Motor neuron (in vitro differentiated cells): ENCODE measurements at regions not wholly inside any gene's neighbourhood (a gene's known extent, or its start where the extent isn't known, plus 50 kb on each side); places are given as distances from the start of the nearest gene placed in this dataset.

Experiments used
- ATAC-seq, 8 experiments: fragments of 200-7000 bp; cut with Tn5 transposase; replicated peaks in 6 of 8; 2 replicates each; pipeline ENCODE4 v1.8.0; 2021; ENCODE audit warnings: mild to moderate bottlenecking in 8 of 8, moderate library complexity in 8 of 8
- H3K27ac ChIP-seq, 2 donors: fragments of 250-450 bp; sonication (Bioruptor Pico); 2 replicates each; pipeline ENCODE4 v1.9.0; 2021; ENCODE audit warnings: antibody characterized with exemption in 2 of 2, mild to moderate bottlenecking in 2 of 2, moderate library complexity in 1 of 2
- H3K4me1 ChIP-seq, 2 donors: fragments of 250-450 bp; sonication (Bioruptor Pico); replicated peaks in 1 of 2; 2 replicates each; pipeline ENCODE4 v1.6.1; 2021; ENCODE audit warnings: antibody characterized with exemption in 2 of 2, mild to moderate bottlenecking in 2 of 2, moderate library complexity in 1 of 2
- H3K4me3 ChIP-seq, 5 donors: fragments of 250-450 bp; sonication (Bioruptor Pico); 2 replicates each; pipeline ENCODE4 v1.9.0; 2021; ENCODE audit warnings: antibody characterized with exemption in 5 of 5, mild to moderate bottlenecking in 5 of 5, moderate library complexity in 4 of 5
- WGBS, 10 experiments: fragments of 450-650 bp; shearing (Covaris generic); methylation state at CpG; one replicate each; pipeline ENCODE4 v1.0.0; 2022; 5-methylcytosine and 5-hydroxymethylcytosine counted together
- in situ Hi-C, 9 experiments: fragments of 400-800 bp; cut with MboI; loops; one replicate each; pipeline ENCODE4 v1.15.0; 2021; ENCODE audit warnings: low sequenced_read_pairs in 9 of 9, low pct_unique_long_range_greater_than_20kb in 2 of 9; ENCODE audit not compliant: unreplicated experiment in 9 of 9

DNA sequence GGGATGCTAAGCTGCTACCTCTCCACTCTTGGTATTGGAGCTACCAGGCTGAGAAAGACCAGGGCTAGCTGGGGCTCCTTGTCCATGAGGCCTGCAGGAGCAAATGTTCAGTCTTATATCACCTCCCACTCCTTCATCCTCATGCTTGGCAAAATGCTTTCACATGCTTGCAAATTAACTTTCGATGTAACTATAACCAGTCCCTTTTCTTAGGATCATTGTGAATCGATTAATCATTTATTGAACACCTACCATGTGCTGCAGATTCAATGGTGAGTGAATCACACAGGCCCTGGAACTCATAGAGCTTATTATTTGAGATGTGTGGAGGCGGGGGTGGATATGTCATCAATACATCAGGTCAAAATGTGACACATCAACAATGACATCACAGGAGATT, 138.6 kb downstream of the EMX2 start:
- 50 to 100% (median 80%) methylated on average over 1 to 3 of the region's 3 CpGs; no CpG with 5 or more reads in 5 of the 10 experiments for WGBS, 10 experiments
- H3K4me1 ChIP-seq, result peaks cover 5 to 22% of the 10 kb centered on the region in 2 donors
- H3K27ac ChIP-seq, result no peak overlapping the region
- H3K4me3 ChIP-seq, result no peak overlapping the region
- in situ Hi-C loops, result loop anchor here in 1 of 9 experiments (10.0 to 25.0 kb wide), 2 partner anchors 146 to 556 kb away; no protein-coding TSS in a partner anchor
- no peak for ATAC-seq

DNA sequence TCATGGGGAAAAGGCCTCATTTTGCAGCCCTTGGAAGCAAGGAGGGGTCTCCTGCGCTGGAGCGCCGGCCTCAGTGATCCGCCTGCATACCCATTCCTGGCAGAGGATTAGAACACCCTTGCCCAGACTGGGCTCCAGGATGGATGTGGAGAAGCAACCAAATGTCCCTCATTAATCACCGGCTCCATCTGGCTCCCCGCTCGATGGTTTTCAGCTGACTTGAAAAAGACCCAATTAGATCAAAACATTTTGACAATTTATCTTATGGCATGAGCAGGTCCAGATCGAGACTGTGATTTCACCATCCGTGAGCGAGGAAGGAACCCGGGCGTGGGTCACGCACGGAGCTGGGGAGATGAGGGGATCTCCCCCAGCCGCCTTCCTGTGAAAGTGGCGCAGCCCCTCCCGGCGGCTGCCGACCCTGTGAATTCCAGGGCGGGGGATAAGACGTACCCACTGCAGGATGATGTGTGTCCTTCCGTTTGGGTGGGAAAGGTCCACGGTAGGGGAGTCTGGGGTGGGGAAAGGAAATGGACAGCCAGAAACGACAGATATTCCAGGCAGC, 141.6 kb downstream of the EMX2 start:
- in situ Hi-C loops, result loop anchor here in 1 of 9 experiments (10.0 to 25.0 kb wide), 2 partner anchors 149 to 553 kb away; no protein-coding TSS in a partner anchor
- H3K4me1 ChIP-seq, result peaks cover 0 to 3% of the 10 kb centered on the region in 2 donors
- no peak overlapping the region for H3K4me3 ChIP-seq
- ATAC-seq, result peak in 1 of 8 experiments; percentile 10
- WGBS, 10 experiments, result 0 to 95% (median 51%) methylated on average over 2 to 7 of the region's 24 CpGs; no CpG with 5 or more reads in 4 of the 10 experiments
- H3K27ac ChIP-seq, result no peak overlapping the region

DNA sequence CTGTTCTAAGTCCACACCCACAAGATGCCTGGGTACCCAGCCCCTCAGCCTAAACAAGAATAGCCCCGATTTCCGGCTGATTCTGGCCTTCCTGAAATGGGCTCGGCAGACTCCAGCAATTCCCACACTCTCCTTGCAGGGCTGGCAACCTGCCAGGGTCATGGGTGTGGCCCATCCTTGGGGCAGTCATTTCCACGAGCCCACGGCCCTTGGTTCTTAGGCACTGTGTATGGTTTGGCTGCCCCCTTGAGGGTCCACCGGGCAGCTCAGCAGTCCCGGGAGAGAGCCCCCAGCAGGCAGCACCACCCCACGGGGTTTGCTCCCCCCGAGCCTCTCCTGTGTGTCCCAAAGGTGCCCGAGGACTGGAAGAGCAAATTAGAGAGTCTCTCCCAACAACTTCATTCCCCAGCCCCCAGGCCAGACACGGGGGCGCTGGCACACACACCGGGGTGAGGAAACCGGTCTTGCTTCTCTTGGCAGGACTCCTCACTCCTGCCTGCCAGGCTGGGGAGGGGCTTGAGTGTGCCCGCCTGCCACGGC, 142.2 kb downstream of the EMX2 start:
- H3K27ac ChIP-seq, result no peak overlapping the region
- WGBS, 10 experiments, result 29 to 60% (median 34%) methylated on average over 2 to 4 of the region's 16 CpGs; no CpG with 5 or more reads in 7 of the 10 experiments
- H3K4me1 ChIP-seq, result peaks cover 0 to 3% of the 10 kb centered on the region in 2 donors
- peak in 4 of 8 experiments; percentile 12 to 97 (median 96) for ATAC-seq
- in situ Hi-C loops, result loop anchor here in 1 of 9 experiments (10.0 to 25.0 kb wide), 2 partner anchors 150 to 553 kb away; no protein-coding TSS in a partner anchor
- H3K4me3 ChIP-seq, result no peak overlapping the region

DNA sequence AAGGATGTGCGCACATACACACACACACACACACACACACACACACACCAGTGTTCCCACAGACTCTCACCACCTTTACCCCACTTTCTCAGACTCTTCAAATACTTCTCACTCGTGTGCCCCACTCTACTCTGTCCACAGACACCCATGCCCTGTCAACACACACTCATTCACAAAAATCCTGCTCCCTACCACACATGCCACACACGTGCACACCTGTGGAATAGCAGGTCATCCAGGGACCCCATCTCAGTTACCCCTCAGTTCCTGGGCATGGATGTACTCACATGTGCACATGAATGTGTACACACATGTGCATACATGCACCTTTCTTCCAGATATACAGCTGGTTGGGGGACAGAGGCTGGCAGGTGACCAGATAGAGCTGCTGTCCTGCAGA, 142.9 kb downstream of the EMX2 start:
- in situ Hi-C loops, result loop anchor here in 1 of 9 experiments (10.0 to 25.0 kb wide), 2 partner anchors 151 to 552 kb away; no protein-coding TSS in a partner anchor
- ATAC-seq, result no peak
- no peak overlapping the region for H3K27ac ChIP-seq
- no peak overlapping the region for H3K4me3 ChIP-seq
- H3K4me1 ChIP-seq, result peaks cover 2 to 3% of the 10 kb centered on the region in 2 donors
- WGBS, 10 experiments, result 50 to 86% (median 60%) methylated on average over 1 of the region's 3 CpGs; no CpG with 5 or more reads in 7 of the 10 experiments

DNA sequence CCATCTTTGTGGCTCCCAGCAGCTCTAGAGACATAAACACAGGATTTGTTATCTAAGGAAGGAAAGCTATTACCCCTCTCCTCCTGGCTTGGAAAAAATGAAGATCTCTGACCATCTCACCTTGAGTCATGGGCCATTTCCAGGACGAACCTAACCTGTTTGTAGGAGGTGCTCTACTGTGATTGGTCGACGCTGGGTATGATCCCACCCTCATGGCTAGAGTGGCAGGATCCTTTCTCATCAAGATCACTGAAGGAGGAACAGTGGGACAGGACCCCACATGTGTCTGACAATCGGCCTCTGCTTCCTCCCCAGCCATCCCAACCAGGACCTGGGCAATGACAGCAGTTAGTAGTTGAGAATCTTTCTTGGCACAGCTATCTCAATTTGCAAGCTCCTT, 144.1 kb downstream of the EMX2 start:
- H3K27ac ChIP-seq, result no peak overlapping the region
- H3K4me1 ChIP-seq, result peaks cover 2 to 3% of the 10 kb centered on the region in 2 donors
- H3K4me3 ChIP-seq, result no peak overlapping the region
- in situ Hi-C loops, result loop anchor here in 1 of 9 experiments (10.0 to 25.0 kb wide), 2 partner anchors 152 to 551 kb away; no protein-coding TSS in a partner anchor
- WGBS, 10 experiments, result 17 to 84% (median 78%) methylated on average over 1 to 3 of the region's 4 CpGs; no CpG with 5 or more reads in 6 of the 10 experiments
- no peak for ATAC-seq

DNA sequence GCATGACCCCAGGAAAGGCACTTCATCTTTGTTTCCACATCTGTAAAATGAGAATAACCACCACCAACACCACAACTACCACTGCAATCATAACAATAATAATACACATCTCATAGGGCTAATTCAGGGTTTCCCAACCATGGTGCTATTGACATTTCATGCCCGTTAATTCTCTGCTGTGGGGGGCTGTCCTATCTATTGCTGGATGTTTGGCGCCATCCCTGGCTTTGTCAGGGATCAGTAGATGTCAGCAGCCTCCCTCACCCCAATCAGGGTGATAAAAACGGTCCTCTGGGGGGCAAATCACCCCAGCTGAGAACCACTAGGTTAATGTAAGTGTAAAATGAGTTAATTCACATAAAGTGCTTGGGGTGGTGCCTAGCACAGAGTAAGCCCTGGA, 145.8 kb downstream of the EMX2 start:
- in situ Hi-C loops, result loop anchor here in 1 of 9 experiments (10.0 to 25.0 kb wide), 2 partner anchors 154 to 549 kb away; no protein-coding TSS in a partner anchor
- ATAC-seq, result no peak

DNA sequence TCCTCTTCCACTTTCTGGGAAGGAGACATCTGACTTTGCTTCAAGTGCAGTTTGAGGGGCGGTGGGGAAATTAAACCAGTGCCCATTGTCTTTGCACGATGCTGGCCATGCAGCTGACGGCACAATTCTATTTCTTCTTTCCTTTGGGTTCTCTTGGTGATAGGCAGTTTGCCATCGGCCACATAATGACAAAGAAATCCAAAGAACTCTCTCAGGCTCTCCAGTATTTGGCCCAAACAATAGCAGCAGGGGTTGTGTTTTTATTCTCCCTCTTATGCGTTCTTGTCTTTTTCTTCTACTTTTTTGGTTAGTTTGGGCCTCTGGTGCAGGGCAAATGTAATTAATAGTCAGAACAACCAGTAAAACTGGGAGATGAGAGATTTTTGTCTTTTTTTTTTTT, 147.0 kb downstream of the EMX2 start:
- no peak for ATAC-seq
- in situ Hi-C loops, result loop anchor here in 1 of 9 experiments (10.0 to 25.0 kb wide), 2 partner anchors 155 to 548 kb away; no protein-coding TSS in a partner anchor
- Histone ChIP-seq H3K27ac (no peak overlapping the region), H3K4me3 (no peak overlapping the region), H3K4me1 (peaks cover 0 to 2% of the 10 kb centered on the region in 2 donors)
- 20 to 84% (median 53%) methylated on average over 1 to 5 of the region's 5 CpGs; no CpG with 5 or more reads in 1 of the 10 experiments for WGBS, 10 experiments

More for the DNA sequence above, 145.8 kb downstream of the EMX2 start:
- WGBS, 10 experiments, result 0 to 100% (median 64%) methylated on average over 1 to 3 of the region's 3 CpGs; no CpG with 5 or more reads in 4 of the 10 experiments
- no peak overlapping the region for H3K27ac ChIP-seq
- no peak overlapping the region for H3K4me3 ChIP-seq
- H3K4me1 ChIP-seq, result peaks cover 2 to 3% of the 10 kb centered on the region in 2 donors

DNA sequence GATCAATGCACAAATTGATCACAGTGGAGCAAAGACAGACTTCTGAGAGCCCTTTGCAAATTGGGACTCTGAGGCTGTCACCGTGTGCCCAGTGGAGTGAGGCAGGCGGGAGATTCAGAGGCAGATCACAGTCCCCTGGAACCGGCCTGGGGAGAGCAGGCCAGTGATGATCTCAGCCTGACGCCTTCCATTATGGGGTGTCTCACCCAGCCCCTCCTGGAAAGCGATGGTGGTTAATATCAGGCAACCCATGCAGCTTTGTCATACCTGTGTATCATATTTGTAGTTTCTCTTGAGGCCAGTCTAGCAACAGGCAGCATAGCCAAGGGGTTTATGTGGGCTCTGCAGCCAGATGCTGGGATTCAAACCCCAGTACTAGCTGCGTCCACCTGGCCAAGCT, 147.8 kb downstream of the EMX2 start:
- H3K4me1 ChIP-seq, result peaks cover 0 to 2% of the 10 kb centered on the region in 2 donors
- ATAC-seq, result peak in 5 of 8 experiments; percentile 35 to 82 (median 43)
- no peak overlapping the region for H3K27ac ChIP-seq
- no peak overlapping the region for H3K4me3 ChIP-seq
- in situ Hi-C loops, result loop anchor here in 1 of 9 experiments (25.0 kb wide), 1 partner anchor 547 kb away; no protein-coding TSS in a partner anchor
- WGBS, 10 experiments, result 60 to 100% (median 67%) methylated on average over 1 to 4 of the region's 6 CpGs; no CpG with 5 or more reads in 3 of the 10 experiments

DNA sequence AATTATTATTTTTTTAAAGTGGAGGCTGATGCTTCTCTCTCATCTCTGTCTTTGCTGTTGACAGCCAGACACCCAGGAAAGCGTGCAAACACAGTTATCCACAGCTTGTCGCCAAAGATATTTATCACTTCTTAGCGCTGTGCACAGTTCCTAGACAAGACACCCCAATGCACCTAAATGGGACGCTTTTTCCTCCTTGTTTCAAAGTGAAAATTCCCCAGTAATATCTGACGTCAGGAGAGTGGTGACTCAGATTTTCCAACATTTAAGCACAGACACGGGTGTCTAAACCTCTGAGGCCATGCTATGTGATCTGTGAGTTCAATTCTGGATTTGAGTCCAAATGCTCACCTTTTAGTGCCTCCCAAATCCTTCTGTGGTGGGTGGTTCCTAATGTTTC, 151.6 kb downstream of the EMX2 start:
- in situ Hi-C loops, result loop anchor here in 1 of 9 experiments (25.0 kb wide), 1 partner anchor 543 kb away; no protein-coding TSS in a partner anchor
- Histone ChIP-seq H3K4me1 (peaks cover 0 to 2% of the 10 kb centered on the region in 2 donors), H3K27ac (no peak overlapping the region), H3K4me3 (no peak overlapping the region)
- ATAC-seq, result peak in 4 of 8 experiments; percentile 37 to 62 (median 56)
- WGBS, 10 experiments, result 40 to 96% (median 88%) methylated on average over 1 to 6 of the region's 6 CpGs

DNA sequence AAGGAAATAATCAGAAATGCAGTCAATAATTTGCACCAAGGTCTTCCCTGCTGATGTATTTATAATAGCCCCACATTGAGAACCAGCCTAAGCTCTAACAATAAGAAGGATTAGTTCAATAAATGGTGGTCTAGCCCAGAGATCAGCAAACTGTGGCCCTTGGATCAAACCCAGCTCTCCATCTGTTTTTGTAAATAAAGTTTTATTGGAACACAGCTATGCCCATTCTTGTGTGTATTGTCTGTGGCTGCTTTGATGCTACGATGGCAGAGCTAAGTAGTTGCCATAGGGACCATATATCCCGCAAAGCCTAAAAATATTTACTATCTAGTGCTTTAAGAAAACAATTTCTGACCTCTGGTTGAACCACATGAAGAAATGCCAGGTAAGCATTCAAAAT, 154.9 kb downstream of the EMX2 start:
- H3K27ac ChIP-seq, result no peak overlapping the region
- no peaks in the 10 kb centered on the region for H3K4me1 ChIP-seq
- ATAC-seq, result no peak
- WGBS, 10 experiments, result 29 to 100% (median 78%) methylated on average over 1 to 2 of the region's 2 CpGs; no CpG with 5 or more reads in 4 of the 10 experiments
- no peak overlapping the region for H3K4me3 ChIP-seq
- in situ Hi-C loops, result loop anchor here in 1 of 9 experiments (25.0 kb wide), 1 partner anchor 540 kb away; no protein-coding TSS in a partner anchor

DNA sequence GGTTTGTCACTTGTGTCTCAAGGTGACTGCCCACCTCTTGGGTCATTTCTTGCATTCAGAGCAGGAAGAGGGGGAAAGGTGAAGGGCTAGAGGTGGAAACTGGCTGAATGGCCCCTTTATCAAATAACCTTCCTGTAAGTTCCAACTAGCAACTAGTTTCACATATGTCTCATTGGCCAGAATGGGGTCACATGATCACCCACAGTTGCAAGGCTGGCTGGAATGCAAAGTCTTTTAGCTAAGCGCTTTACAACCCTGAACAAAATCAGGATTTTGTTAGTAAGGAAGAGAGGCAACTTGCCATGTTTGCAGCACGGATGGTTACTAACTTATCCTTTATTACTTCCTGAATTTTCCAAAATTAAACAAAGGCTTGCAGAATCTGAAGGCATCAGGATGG, 156.3 kb downstream of the EMX2 start:
- WGBS, 10 experiments, result 40 to 100% (median 97%) methylated on average over 1 to 2 of the region's 2 CpGs; no CpG with 5 or more reads in 2 of the 10 experiments
- in situ Hi-C loops, result loop anchor here in 1 of 9 experiments (25.0 kb wide), 1 partner anchor 538 kb away; no protein-coding TSS in a partner anchor
- no peaks in the 10 kb centered on the region for H3K4me1 ChIP-seq
- no peak for ATAC-seq
- no peak overlapping the region for H3K4me3 ChIP-seq
- H3K27ac ChIP-seq, result no peak overlapping the region

DNA sequence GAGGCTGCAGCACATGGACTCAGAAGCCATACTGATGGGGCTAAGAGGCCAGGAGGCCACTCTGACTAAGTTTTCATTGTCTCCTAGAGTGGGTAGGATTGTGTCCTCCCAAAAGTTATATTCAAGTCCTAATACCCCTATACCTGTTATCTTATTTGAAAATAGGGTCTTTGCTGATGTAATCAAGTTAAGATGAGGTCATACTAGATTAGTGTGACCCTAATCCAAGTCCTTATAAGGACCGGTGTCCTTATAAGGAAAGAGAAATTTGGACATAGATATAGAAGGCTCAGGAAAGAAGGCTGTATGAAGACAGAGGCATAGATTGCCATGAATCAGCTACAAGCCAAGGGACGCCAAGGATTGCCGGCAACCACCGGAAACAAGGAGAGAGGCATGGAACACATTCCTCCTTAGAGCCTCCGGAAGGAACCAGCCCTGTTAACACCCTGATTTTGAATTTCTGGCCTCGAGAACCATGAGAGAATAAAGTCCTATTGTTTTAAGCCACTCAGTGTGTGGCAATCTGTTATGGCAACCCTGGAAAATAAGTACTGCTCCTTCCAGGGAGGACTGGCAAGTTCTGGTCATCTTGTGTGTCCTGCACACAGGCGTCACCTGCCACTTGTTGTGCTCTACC, 157.0 kb downstream of the EMX2 start:
- Histone ChIP-seq H3K4me1 (no peaks in the 10 kb centered on the region), H3K4me3 (no peak overlapping the region), H3K27ac (no peak overlapping the region)
- 30 to 100% (median 84%) methylated on average over 1 to 7 of the region's 7 CpGs; no CpG with 5 or more reads in 4 of the 10 experiments for WGBS, 10 experiments
- peak in 2 of 8 experiments; percentile 63 to 85 for ATAC-seq
- in situ Hi-C loops, result loop anchor here in 1 of 9 experiments (25.0 kb wide), 1 partner anchor 538 kb away; no protein-coding TSS in a partner anchor
